ENCODE measurements at regions not wholly inside any gene's neighbourhood (a gene's known extent, or its start where the extent isn't known, plus 50 kb on each side); places are given as distances from the start of the nearest gene placed in this dataset.

DNA sequence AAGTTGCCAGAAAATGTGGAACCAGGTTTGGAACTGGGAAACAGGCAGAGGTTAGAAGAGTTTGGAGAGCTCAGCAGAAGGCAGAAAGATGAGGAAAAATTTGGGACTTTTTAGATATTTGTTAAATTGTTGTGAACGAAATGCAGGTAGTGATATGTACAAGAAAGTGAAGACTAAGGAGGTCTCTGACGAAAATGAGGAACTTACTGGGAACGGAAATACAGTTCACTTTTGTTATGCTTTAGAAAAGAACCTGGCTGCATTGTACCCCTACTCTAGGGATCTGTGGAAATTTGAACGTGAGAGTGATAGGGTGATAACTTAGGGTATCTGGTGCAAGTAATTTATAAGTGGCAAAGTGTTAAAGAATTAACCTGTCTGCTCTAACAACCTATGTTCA lies 632.4 kb downstream of the SLITRK5 start:
- TF ChIP-seq CTCF (IDR thresholded peaks at IDR 0.05; ENCODE audit: low read depth, low read length) = no peak
- TF ChIP-seq EZH2phosphoT487 (IDR thresholded peaks at IDR 0.05; ENCODE audit: low read depth) = no peak

Data from OCI-LY3 (cell line).